GM19035 (cell line): ENCODE measurements at regions not wholly inside any gene's neighbourhood (a gene's known extent, or its start where the extent isn't known, plus 50 kb on each side); places are given as distances from the start of the nearest gene placed in this dataset.
A peak's percentile ranks its signal among the peaks of the same experiment; 100 is the strongest.
"Not testable (repeated sequence)": the region's sequence is repeated elsewhere in the genome, so short reads cannot be mapped to it uniquely, and the experiment has no call there.

Source experiments
- ATAC-seq: cut with Tn5 transposase; IDR thresholded peaks from one replicate; pipeline ENCODE4 v1.9.1; 2021; ENCODE audit not compliant: unreplicated experiment

DNA sequence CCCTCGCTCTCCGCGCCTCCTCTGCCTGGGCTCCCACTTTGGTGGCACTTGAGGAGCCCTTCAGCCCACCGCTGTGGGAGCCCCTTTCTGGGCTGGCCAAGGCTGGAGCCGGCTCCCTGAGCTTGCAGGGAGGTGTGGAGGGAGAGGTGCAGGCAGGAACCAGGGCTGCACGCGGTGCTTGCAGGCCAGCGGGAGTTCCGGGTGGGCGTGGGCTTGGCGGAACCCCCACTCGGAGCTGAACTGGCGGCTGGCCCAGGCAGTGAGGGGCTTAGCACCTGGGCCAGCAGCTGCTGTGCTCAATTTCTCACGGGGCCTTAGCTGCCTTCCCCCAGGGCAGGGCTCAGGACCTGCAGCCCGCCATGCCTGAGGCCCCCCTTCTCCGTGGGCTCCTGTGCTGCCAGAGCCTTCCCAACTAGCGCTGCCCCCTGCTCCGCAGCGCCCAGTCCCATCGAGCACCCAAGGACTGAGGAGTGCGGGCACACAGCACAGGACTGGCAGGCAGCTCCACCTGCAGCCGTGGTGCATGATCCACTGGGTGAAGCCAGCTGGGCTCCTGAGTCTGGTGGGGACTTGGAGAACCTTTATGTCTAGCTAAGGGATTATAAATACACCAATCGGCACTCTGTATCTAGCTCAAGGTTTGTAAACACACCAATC, 200.2 kb upstream of the RIMS1 start:
- ATAC-seq, result not testable (repeated sequence)

DNA sequence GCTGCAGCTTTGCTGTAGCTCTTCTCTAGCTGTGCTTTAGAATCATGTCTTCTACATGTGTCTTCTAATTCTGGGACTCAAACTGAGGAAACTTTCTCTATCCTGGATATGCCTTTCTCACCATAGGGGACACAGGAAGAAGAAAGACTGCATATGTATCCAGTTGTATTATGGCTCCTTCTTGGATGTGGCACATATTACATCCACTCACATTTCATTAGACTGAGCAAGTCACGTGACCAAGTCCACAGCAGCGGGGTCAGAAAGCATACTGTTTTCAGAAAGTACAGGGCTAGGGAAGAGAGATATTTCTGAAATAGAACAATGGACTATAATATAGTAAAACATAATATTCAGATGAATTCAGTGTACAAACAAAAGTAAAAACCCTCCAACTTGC, 187.6 kb upstream of the RIMS1 start:
- ATAC-seq, result no peak

DNA sequence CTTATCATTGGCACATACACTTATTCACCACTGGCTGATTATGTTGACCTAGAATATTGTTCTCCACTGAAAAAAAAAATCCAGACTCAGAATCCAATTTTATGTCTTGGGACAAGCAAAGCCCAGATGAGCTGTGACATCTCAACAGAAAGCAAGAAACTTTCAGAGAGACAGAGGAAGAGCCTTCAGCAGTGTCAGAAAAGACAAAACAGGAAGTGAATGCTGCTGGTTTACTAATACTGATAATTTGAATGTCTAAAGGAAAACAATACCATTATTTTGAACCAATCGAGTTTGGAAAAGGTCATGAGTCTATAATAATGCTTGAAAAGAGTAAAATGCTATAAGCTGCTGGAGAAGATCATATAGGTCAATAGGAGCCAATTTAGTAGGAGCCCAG, 179.8 kb upstream of the RIMS1 start:
- peak; percentile 76 for ATAC-seq

- ATAC-seq, result peak; percentile 3
Measured at GRCh38 chr6:71707059-71707458, 179.3 kb upstream of the RIMS1 start.

DNA sequence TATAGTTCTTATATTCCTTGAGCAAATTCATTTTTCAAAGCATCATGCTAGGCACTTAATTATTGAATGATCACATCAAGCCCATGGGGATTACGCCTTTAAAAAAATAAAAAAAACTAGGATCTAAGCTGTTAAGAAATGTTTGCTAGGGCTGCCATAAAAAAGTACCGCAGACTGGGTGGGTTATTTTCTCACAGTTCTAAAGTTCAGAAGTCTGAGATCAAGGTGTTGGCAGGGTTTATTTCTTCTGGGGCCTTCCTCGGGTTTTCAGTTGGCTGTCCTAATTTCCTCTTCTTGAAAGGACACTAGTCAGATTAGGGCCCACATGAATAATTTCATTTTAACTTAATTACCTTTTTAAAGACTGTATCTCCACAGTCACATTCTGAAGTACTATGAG, 165.6 kb upstream of the RIMS1 start:
- no peak for ATAC-seq

DNA sequence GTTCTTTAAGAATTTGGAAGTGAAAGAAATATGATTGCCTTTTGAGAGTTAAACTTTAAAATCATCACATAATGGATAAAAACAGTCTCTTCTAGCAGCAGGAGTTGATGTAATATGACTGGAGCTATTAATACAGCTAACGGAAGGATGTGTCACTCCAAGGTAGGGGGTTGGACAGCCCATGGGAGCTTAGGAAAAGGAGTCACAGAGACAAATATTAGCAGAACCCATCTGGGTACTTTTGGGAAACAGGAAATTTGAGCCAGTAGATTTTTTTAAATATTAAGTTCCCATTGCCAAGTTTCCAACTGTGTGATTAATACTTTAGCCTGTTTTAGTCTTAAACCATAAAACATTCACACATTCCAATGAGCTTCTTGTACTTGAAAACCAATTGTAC, 164.7 kb upstream of the RIMS1 start:
- ATAC-seq, result no peak

- no peak for ATAC-seq
Measured at GRCh38 chr6:71722736-71723135, 163.6 kb upstream of the RIMS1 start.

- no peak for ATAC-seq
Measured at GRCh38 chr6:71724456-71725125, 161.8 kb upstream of the RIMS1 start.

DNA sequence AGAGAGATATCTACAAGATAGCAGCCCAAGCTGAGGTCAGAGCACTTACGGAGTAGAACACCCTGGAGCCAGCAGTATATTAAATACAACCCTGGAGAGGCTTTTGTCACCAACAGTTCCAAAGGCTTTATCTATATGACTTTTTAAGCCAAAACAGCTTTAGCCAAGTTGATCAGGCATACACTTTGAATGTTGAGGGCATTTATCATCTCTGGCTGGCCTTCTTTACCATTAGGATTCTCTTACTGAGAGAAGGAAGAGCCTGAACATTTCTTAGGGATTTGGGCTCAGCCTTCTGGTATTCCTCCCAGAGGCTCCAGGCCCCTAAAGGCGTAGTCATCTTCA, 161.3 kb upstream of the RIMS1 start:
- no peak for ATAC-seq

DNA sequence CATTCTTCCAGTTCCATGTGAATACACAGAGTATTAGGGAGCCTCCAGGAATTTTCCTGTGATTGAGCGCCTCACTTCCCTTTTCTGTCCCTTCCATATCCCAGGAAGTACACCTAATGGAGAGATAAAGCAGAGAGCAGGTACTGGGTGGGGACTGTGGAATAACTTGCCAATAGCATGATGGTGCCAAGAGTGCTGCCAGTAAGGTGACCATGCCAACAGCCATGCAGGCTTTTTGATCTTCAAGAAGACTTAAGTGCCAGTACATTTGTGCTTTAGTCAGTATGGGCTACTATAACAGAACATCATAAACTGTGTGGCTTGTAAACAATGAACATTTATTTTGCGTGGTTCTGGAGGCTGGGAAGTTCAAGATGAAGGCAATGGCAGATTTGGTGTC, 160.2 kb upstream of the RIMS1 start:
- no peak for ATAC-seq

DNA sequence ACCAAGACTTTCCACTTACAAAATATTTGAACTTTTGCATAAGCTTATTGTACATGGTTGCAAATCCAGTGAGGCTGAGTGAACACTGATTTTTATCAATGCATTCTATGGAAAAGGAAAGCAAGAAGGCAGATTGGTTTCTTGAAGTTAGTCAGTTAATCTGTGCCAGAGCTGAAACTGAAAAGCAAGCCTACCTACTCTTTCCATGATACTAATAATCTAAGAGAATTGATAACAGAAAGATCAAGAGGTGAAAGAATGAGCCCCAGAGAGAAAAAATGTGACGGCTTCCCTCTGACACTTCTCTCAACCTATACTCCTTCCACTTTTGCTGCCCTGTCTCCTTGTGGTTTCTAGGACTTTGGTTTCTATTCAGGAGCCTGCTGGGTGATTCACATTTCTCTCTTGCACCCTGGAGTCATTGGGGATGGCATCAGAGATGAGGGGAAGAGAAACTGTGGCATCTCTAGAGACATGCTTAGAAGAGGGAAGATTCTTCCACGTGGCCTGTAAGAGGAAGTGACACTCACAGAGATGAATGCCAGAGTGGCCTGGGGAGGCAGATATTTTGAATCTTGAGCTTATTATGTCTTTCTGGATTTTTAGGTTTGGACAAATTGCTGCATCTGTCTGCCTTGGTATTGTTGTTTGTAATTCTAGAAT, 158.6 kb upstream of the RIMS1 start:
- peak; percentile 74 for ATAC-seq

DNA sequence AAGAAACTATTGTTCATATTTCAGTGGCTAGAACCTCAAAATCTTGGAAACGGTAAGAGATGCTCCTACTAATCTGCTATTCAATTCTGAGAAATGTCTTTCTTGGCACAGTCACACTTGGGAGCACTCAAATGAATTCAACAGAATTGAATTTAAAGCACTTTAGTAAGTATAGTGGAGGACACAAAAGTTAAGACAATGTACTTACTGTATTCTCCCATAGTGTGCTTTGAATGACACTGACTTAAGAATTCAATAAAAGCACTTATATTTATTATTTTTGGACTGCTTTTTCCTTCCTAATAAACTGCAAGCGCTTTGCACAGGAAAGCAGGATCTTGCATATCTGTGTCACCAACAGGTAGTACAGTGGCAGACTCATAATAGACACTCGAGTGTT, 156.1 kb upstream of the RIMS1 start:
- no peak for ATAC-seq

DNA sequence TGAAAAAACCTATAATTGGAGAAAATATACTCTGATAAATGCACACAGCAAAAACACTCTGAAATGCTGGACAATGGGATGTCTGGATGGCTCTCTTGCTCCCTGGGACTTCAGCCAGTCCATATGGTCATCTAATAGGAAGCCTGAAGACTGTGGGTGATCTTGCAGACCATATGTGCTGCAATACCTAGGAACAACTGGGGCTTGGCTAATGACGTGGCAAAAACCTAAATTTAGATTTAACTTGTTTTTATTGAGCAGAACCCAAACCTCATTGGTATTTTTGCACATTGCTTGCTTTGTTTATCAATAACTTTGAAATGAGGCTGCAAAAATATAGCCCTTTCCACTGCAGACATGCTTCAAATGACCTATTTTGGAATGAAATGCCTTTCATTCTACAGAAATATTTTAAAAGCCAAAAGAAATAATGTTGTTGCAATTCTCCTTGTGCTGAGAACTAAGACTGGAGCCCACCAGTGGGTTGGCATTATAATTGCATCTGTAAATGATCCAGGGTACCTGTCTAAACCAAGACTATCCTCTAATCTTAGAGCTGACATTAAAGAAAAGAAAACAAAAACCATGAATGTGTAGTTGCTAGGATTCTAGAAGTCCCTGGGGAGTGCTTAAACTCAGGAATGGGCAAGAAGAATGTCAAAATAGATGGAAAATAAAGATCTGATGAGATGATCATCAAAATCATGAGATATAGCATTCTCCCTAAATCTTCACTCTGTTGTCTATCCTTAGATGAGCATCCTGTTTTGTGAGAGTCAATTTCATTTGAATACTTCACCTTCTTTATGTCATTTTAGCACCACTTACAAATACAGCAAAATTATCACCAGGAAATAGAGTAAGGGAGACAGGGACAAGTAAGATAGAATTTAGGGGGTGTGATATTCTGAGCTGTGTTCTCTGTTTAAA, 152.1 kb upstream of the RIMS1 start:
- no peak for ATAC-seq

DNA sequence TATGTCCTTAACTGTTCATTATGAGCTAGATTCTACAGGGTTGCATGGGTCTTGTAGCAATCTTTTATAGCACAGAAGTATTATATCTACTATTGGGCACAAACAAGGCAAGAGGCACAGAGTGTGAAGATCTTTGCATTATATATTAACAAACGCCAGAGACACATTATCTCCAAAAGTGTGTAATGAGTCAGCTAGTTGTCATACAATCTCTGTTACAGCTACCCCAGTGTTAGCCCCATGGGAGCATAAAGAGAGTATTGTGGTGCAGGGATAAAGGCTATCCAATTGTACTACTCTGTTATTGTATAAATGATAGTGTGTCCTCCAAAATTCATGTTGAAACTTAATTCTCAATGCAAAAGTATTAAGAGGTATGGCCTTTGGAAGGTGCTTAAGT, 148.4 kb upstream of the RIMS1 start:
- no peak for ATAC-seq

DNA sequence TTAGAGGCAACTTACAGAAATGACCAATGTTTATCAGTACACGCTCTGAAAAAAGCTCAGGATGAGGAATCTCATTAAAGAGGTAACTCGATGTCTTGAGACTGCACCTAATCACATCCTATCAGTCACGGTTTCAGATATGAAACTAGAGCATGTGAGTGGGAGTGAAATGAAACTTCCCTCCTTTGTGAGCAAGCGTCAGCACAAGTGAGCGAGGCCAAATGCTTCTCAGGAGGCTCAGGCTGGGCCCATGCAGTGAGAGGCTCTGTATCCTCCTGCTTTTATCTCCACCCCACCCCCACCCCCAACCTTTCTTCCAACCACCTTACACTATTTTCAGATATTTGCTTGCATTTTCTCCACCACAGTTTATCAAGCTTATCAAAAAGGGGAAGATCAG, 140.8 kb upstream of the RIMS1 start:
- ATAC-seq, result no peak

GRCh38 chr6:71766146-71766760, 120.1 kb upstream of the RIMS1 start:
- no peak for ATAC-seq

DNA sequence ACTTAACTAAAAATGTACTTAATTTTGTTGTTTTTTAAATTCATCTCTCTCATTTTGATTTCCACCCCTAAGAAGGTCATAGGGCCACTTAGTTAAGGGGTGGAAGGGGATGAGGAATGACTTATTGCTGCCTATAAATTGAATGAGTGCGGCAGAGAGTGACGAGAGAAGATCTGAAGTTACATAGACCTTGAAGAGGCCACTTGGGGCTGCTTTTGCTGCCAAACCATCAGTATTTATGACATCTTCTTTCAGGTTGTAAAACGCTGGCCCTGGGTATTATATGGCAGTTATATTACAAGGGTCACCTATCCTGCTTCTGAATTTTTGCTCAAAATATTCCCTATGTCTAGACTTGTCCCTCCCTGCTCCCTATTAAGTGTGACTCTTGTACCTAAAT, 119.6 kb upstream of the RIMS1 start:
- no peak for ATAC-seq

- ATAC-seq, result no peak
Measured at GRCh38 chr6:71768356-71768755, 118.0 kb upstream of the RIMS1 start.

- ATAC-seq, result no peak
Measured at GRCh38 chr6:71808865-71809264, 77.5 kb upstream of the RIMS1 start.

DNA sequence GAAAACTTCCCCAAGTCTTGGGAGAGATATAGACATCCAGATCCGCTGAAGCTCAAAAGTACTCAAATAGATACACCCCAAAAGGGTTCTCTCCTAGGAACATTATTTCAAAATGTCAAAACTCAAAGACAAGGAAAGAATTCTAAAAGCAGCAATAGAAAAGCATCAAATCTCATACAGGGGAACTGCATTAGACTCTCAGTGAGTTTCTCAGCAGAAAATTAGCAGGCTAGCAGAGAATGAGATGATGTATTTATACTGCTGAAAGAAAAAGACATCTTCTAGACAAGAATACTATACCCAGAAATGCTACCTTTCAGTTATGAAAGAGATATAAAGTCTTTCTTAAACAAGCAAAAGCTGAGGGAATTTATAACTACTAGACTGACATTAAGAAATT, 75.5 kb upstream of the RIMS1 start:
- ATAC-seq, result no peak

GRCh38 chr6:71822625-71823024, 63.7 kb upstream of the RIMS1 start:
- ATAC-seq, result no peak
